GM19328 (cell line): ENCODE measurements at regions not wholly inside any gene's neighbourhood (a gene's known extent, or its start where the extent isn't known, plus 50 kb on each side); places are given as distances from the start of the nearest gene placed in this dataset.

Experiments
- ATAC-seq: cut with Tn5 transposase; IDR thresholded peaks from one replicate; pipeline ENCODE4 v1.9.1; 2021; ENCODE audit warnings: mild to moderate bottlenecking, moderate library complexity; ENCODE audit not compliant: unreplicated experiment

DNA sequence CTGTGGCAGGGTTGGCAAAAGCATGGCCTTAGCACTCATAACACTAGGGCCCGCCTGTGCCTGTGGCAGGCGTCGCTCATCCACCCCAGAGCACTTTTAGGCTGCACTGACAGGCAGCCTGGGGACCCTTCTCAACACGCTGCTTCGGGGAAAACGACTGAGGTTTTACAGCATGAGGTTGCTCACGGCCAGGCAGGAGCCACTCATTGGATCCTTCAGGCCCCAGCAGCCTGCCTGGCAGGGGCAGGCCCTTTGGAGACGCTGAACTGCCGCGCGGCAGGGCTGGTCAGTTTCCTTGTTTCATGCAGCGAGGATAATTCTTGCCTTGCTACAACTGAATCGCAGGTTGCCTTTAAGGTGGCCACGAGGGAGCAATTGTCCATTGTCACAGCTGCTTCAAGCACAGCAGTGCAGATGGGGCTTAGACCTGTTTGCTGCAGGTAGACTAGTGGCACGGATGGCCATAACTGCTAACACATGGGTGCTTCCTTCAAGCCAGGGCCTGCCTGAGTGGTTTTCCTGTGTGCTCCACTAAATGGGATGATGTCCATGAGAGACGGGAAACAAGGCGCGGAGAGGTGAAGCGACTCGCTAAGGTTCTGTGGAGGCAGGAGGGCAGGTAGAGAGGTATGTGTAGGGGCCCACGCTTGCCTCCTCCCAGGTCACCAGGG, 49.9 kb upstream of the HS6ST1 start:
- ATAC-seq, result no peak

DNA sequence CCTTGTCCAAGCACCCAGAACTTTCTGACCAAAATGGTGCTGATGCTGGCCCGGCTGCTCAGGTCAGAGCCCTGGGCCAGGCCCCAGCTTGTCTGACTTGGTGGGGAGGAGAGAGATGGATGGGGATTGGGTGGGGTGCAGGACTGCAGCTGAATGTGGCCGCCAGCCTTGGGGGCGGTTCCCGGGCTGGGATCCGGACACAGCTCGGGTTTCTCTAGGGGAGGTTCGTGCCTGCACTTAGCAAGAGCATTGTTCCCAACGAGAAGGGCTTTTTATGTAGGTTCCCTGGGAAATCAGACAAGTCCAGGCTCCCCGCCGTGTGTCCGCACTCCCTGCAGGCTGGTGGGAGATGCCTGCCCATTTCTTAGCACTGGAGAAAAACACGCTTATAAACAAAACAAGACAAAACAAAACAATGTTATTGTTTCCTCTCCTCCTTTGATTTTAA, 50.5 kb upstream of the HS6ST1 start:
- no peak for ATAC-seq

DNA sequence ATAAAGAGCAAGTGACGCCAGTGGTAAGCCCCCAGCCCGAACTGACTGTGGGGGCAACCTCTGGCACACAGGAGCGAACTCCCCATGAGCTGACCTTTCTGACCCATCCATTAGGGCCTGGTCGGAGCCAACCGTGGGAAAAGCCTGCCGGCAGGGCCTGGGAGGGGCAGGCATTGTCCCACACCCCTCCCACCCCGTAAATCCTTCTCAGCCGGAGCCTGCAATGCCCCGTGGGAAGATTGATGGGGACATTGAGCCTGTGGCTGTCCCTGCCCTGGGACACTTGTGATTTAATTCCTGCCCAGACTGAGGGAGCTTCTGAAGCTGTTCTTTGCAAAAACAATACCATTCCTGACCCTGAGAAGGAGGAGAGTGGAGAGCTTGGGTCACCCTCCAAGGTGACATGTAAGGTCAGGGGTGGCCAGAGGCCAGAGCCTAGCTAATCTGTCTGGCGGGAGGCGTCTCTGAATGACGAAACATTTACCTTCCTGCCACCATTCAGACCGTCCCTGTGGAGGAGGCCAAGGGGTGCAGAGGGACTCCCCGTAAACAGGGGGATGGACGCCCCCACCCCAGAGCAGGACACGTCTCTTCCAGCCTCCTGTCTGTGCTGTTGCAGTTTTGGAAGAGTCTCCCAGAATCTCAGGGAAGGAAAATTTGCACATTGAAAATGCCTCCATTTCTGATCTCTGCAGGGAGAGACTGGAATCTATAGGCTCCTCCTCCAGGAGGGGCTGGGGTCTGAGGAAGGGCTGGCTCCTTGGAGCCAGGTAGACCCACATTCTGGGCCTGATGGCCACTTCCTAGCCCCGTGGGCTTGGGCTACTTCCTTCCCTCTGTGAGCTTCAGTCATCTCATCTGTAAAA, 51.2 kb upstream of the HS6ST1 start:
- no peak for ATAC-seq

DNA sequence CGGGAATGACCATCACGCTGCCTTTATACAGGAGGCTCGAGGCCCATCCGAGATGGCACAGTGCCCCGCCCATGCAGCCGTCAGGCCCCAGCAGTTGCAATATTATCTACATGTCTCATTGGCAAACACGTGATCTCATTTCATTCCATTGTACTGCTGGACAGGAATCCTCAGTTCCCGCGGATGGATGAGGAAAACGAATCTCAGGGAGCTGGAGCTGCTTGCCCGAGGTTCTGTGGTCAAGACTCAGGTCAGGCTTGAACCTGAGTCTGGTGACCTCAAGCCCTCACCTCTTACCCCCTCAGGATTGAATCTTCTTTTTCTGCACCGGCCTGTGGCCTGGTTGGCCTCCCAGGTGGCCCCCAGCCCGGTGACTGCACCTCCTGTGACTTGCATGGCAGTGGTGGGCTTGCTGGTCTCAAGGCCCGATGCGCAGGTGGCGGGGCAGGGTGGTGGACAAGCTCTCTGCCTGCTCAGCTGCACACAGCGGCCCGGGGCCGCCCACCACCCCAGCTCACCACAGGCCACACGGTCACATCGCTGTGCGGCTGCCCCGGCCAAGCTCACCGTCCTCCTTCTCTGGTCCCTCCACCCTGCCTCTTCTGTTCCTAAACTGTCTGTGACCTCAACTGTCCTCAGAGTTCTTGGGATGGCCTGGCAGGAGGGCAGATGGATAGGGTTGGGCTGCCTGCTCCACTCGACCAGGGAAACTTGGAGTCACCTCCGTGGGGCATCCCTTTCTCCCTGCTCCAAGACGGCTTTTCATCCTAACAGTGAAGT, 52.0 kb upstream of the HS6ST1 start:
- ATAC-seq, result no peak

DNA sequence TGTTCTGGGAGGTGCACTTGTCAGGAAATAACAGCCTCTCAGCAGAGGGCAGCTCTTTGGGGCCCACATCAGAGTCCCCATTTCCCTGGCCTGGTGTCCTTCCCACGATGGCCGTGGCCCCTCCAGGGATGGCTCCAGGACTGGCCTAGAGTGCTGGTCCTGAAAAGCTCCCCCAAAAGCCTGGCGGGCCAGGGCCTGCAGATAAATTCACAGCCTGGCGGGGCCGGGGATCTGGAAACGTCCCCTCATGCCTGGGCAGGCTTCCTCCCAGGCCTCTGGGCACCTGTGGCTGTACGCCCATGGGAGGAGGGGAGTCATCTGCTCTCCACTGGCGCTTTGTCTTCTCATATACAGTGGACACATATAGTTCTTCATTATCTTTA, 52.6 kb upstream of the HS6ST1 start:
- ATAC-seq, result no peak

DNA sequence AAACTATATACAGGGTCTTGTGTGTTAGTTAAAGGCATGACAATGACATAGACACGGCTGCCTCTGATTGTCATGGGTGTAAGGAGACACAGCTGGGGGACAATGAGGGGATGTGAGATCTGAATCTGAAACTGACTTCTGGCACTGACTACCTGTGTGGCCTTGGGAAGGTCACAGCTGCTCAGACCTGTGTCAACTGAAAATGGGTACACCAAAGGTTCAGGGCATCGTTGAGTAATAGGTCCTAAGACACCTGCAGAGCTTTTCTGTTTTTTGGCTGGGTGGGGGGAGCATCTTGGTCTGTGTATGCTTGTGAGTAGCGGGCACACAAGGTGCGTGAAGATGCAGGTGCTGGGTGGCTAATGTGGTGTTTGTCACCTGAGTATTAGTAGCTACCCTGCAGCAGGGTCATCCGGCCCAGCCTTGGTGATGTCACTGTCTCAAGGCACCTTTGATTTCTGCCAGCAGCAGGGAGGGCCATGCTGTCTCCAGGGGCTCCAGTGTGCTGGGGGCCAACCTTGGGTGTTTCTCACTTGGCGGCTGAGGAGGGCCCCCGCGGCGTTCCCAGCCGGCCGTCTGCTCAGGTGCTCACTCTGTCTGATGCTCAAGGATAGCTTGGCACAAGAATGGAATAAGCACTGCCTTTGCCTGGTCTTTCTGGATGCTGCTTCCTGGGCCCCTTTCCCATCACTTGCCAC, 53.1 kb upstream of the HS6ST1 start:
- no peak for ATAC-seq

DNA sequence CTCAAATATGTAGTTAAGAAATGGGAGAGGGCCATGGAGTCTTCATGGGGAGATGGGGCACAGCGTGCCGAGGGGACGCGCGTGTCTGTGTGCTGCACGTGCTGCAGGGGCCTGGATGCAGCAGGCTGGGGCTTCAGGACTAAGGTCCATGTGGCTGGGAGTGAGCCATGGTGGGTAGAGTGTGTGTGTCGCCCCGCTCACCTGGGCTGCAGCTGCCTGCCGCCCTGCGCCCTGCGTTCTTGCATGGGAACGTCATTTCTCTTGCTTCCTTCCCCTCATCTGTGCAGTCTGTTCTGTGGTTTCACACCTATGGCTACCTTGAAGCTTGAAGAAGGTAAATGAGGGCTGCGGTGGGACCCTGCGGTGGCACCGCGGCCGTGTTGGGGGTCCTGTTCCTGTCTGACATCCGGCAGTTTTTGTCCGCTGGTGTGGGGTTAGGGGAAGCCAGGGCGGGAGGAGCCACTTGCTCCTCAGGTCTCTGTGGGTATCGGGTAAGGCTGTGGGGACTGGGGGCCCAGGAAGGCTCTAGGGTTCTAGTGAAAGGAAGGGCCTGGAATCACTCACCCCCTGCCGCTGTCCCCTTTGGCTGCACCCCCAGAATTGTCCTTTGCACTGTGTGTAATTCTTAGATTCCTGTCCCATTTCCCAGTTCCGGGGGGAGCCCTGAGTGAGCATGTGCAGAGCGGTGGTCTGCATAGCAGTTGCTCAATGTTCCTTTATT, 54.1 kb upstream of the HS6ST1 start:
- no peak for ATAC-seq

DNA sequence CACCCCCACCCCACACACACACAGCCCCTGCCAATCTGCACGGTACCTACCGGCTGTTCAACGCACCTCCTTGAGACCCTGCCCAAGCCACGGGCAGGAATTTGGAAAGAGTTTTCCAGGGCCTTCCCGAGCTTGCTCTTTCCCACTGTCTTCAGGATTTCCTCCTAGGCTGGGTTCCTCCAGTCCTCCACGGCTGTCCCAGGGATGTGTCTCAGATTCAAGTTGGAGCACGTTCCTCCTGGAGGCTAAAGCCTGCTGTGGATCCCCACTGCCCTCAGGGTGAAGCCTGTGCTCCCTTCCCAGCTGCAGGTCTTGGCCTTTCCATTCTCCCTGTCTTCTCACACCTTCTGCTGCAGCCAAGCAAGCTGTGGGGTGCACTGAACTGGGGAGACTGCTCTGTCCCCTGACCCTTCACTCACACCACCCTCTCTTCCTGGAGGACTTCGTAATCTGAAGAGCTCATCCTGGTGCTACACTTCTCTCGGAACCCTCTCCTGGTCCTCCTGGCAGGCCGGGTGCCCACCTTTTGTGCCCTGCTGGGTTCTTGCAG, 54.9 kb upstream of the HS6ST1 start:
- ATAC-seq, result no peak

DNA sequence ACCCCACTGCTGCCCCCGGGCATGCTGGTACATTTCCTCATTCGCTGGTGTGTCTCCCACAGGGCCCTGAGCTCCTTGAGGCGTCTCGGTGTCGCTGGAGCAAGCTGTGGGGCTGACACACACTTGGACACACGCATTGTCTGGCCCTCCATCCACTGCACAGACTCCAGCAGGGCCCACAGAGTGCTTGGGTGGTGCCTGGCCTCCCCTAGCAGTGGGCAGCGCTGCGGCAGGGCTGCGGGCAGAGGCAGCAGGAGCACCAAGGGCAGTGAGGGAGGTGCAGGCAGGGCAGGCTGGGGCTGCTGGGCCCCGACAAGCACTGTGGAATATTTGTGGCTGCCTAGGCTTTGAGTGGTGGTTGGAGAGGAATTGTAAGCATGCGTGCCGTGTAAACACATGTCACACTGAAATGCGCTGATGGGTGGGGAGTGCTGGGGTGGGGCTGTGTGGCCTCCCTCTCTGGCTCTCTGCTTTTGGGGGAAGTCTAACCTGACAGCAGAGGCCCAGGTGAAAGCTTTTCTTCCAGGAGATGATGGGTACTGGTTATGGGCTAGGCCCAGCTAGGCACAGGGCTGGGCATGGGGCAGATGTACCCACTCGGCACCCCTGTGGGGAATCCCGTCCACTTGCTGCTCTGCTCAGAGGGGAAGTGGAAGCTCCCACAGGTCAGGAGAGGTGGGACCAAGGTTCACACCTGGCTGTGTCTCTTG, 55.5 kb upstream of the HS6ST1 start:
- ATAC-seq, result no peak

DNA sequence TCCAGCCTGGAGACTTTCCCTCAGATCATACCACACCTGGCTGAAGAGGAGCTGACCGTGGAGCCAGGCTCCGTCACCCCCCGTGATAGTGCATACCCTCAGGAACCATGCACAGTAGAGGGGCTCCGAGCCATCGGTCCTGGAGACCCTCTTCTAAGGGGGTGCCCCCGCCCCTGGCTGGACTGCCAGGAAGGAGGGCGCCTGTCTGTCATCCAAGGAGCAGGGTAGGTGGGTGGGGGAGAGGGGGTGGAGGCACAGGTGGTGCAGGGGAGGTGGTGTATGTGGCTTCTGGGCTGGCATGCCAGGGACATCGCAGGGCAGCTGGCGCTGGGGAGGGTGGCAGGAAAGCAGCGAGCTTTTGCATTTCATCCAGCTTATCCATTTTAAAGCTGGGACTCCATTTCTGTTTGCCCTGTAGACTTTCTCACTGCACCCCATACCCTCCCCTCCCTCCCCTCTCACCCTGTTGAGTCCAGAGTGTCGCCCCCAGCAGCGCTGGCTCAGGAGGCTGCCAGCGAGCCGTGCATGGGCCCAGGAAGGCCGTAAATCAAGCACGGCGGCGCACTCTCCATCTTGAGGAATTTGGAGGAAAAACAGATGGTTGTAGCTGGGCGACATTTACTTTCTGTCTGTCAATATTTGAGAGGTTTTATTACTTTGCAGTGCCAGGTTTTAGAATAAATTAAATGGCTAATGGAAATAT, 56.2 kb upstream of the HS6ST1 start:
- ATAC-seq, result no peak

DNA sequence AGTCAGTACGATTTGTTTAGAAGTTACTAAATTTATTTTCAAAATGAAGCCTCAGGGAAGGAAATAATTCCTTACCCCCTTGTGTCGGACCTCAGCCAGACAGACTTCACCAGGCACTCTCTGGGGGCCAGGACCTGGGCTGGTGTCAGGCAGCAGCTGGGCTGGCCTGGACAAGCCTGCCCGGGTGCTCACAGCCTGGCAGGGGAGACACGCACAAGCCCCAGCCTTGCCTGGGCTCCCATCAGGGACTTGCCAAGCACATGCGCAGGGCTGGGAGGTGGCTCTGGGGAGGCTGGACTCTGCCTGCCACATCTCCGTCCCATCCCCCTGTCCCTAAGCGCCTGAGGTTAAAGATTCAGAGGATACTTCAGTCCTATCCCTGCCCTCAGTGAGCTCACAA, 56.8 kb upstream of the HS6ST1 start:
- no peak for ATAC-seq

DNA sequence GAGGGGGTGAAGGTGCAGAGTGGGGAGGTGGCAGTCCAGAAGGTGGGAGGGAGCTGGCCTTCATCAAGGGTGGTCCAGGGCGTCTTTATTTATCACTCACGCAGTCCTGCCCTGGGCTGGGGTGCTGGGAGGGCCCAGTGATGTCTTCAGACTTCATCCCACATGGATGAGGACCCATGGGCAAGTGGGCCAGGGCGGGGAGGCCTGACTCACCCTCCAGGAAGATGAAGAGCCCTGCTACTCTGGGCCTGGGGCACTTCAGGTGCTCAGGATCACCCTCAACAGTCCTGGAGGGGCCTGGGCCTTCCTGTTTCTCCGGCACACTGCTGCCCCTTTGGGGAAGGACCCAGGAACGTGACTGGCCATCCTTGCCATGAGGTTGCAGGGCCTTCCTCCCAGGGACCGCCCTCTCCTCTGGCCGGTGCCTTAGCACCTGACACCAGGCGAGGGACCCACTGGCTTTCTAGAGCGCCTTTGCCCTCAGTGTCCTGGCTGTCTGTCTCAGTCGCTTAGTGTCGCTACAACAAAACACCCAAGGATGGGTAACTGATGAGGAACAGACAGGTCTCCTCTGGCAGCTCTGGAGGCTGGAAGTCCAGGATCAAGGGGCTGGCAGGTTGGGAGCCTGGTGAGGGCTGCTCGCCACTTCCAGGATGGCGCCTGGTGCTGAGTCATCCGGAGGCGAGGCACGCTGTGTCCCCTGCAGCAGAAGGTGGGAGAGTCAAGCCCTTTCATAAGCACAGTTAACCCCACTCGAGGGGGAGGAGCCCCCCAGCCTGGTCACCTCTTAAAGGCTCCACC, 57.8 kb upstream of the HS6ST1 start:
- ATAC-seq, result no peak

DNA sequence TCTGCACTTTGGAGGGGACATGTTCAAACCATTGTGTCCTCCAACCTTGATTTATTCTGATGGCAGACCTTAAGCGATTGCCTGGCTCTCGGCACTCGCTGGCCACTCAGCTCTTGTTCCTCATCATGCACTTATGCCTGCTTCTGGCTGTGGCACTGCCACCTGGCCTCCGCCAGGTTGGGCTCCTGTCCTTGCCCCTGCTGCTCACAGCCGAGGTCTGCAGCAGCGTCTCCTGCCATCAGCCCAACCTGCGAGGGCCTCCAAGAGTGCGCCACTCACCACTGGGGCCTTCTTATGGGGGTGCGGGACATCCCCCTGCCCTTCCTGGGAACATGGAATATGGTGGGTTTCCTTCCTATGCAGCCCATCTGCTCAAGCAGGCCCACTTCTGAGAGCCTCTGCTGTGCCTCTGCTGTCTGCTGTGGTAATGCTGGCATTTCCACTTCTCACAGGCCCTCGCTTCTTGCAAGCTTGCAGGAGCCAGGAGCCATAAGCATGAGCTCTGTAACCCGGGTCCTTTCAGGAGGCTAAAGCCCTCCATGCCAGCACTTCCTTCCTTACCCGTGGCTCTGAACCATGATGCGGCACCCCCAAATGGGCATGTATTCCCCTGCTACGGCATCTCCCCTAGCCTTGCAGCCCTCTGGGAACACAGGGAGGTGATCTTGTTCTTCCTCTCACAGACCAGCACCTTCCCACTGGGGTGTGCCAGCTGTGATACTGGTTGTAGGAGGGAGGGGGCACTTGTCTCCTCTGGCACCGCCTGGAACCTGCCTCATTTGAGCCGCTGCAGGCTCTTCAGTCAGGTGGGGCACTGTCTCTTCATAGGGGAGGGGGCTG, 58.6 kb upstream of the HS6ST1 start:
- ATAC-seq, result no peak

DNA sequence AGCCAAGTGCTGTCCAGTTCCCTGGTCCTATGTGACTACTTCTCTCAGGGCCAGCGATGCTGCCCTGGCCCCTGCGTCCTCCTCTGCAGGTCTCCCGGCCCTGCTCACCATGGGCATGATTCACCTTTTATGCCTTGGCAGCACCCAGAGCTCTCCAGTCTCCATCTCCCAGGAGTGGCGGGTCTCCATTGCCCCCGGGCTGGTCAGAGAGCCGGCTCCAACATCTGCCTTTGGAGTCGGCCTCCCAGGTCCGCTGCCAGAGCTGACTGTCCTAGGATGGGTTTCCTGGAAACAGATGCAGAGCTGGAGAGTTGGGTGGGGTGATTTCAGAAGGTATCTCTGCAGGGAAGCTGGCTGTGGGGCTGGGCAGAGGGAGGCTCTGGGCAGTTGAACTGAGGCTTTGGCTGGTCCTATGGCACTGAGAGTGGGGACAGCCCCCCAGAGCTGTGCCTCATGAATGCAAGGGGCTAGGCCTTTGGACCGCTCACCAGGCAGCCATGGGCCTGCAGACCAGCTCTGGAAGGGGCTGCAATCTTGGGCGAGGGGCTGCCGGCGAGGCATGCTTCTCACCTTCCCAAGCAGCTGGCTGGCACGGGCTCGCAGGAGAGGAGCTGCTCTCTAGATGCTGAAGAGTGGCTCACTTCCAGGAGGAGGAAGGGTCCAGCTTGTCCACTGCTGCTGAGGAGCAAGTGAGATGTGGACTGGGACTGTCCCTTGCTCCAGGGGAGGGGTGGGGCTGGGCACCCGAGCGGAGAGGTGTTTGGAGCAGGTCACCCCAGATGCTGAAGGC, 59.8 kb upstream of the HS6ST1 start:
- ATAC-seq, result no peak

DNA sequence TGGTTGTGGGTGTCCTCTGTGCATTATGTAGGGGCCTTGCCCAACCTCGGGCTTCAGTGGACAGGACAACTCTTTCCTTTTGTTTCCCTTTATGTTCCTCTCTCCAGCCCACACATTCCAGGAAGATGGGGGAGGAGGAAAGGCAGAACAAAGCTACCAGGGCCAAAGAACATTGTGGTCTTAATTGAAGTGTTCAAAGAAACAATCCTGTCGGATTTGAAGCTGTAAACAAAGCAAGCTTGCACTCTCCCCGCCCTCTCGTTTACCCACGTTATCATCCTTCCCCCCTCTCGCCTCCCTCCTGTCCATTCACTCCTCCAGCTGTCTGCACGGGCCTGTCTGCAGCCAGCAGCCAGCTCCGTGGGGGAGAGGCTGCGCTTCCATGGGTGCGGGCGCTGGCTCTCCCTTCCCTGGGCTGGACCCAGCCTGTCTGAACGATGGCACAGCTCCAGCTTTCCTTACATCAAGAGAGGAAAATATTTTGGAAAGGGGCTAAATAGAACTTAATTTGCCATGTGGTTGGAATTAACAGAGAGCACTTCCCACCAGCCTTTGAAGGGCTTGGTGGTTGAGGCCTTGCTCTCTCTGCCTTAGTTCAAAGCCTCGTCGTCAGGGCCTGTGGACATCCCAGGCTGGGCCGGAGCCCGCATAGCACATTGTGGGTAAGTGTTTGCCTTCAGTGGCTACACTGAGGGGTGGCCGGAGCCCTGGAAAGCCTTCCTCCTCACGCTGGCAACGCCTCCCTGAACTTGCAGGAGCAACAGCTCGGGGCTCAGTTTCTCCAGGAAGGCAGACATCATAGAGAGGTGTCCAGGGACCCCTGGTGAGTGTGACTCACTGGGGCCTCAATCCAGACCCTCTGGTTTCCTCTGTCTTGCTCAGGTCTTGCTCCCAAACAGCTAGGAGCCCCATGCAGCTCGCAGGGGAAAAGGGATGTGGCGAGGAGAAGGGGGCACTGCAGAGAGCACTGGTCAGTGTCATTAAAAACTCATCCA, 60.6 kb upstream of the HS6ST1 start:
- ATAC-seq, result no peak
